HCT116 (cell line): ENCODE measurements at regions not wholly inside any gene's neighbourhood (a gene's known extent, or its start where the extent isn't known, plus 50 kb on each side); places are given as distances from the start of the nearest gene placed in this dataset.

Experiments
- ATAC-seq: fragments of 200-7000 bp; cut with Tn5 transposase; 2 replicates; pipeline ENCODE4 v1.9.1; 2020; ENCODE audit warnings: mild to moderate bottlenecking, moderate library complexity
- BruUV-seq: library from RNA; stranded (reverse); fragments of 400-500 nt; replicated peaks from 2 replicates; lab custom pipeline; 2021; lab: Mats Ljungman, UMichigan
- CTCF ChIA-PET: fragments of 300-600 bp; sonication (Branson Sonifier 250); formaldehyde crosslinking; loops from one replicate; lab custom pipeline; 2021; ENCODE audit warnings: antibody characterized with exemption; lab: Charles Lee
- POLR2A ChIA-PET: fragments of 300-600, 350-600 bp; sonication (Branson Sonifier 250); formaldehyde crosslinking; loops from one replicate; lab custom pipeline; 2021; ENCODE audit warnings: antibody characterized with exemption; lab: Charles Lee
- RAD21 ChIA-PET, 2 experiments: fragments of 300-600 bp; sonication (Branson Sonifier 250); formaldehyde crosslinking; loops; one replicate each; lab custom pipeline; 2023; ENCODE audit warnings: low total read pairs in 2 of 2; ENCODE audit not compliant: uncharacterized antibody in 2 of 2, unreplicated experiment in 2 of 2, low non-redundant PET in 1 of 2; lab: Charles Lee
- DNase-seq: peaks from one replicate; pipeline ENCODE4 v3.0.0-alpha.2; 2010; ENCODE audit warnings: low read depth, low spot score
- H2AFZ ChIP-seq: fragments of 200-600 bp; shearing (Covaris generic), sonication (generic); 2 replicates; pipeline ENCODE4 v1.6.1; 2017; ENCODE audit warnings: low read depth, mixed run types, mixed read lengths, antibody characterized with exemption, low read length; ENCODE audit not compliant: poor library complexity, severe bottlenecking
- H3K27ac ChIP-seq: 2 replicates; pipeline ENCODE4 v1.5.1; 2012; ENCODE audit warnings: low read depth, low read length
- H3K27me3 ChIP-seq: fragments of 200-600 bp; sonication (generic); 2 replicates; pipeline ENCODE4 v1.6.1; 2016; ENCODE audit warnings: mixed run types, low read length, mixed read lengths; ENCODE audit not compliant: insufficient read depth
- H3K36me3 ChIP-seq, 2 experiments: fragments of 200-500 bp in 1 of 2; fragments of 200-600 bp in 1 of 2; sonication (Bioruptor generic) in 1 of 2; sonication (generic) in 1 of 2; 2 replicates each; pipeline versions ENCODE4 v1.5.1 to v1.6.1; 2014 to 2016; ENCODE audit warnings: low read length in 2 of 2, inconsistent platforms in 1 of 2, mixed read lengths in 1 of 2, mixed run types in 1 of 2; ENCODE audit not compliant: insufficient read depth in 2 of 2, control insufficient read depth in 1 of 2
- H3K4me1 ChIP-seq, 2 experiments: fragments of 200-600 bp in 1 of 2; sonication (generic) in 1 of 2; 2 replicates each; pipeline versions ENCODE4 v1.5.1 to v1.6.1; 2012 to 2017; ENCODE audit warnings: low read length in 2 of 2, inconsistent platforms in 1 of 2, mild to moderate bottlenecking in 1 of 2, mixed read lengths in 1 of 2, mixed run types in 1 of 2, moderate library complexity in 1 of 2; ENCODE audit not compliant: insufficient read depth in 2 of 2, control insufficient read depth in 1 of 2
- H3K4me2 ChIP-seq: fragments of 200-600 bp; sonication (generic); 2 replicates; pipeline ENCODE4 v1.6.1; 2017; ENCODE audit warnings: mixed run types, low read length, mixed read lengths
- H3K4me3 ChIP-seq, 2 experiments: fragments of 200-600 bp in 1 of 2; sonication (generic) in 1 of 2; replicated peaks in 1 of 2; 2 replicates each; pipeline ENCODE4 v1.5.1; 2011 to 2016; ENCODE audit warnings: low read length in 2 of 2, control low read depth in 1 of 2, low read depth in 1 of 2, mild to moderate bottlenecking in 1 of 2, mixed read lengths in 1 of 2, mixed run types in 1 of 2
- H3K79me2 ChIP-seq: fragments of 200-600 bp; sonication (generic); 2 replicates; pipeline ENCODE4 v1.6.1; 2017; ENCODE audit warnings: mild to moderate bottlenecking, mixed run types, low read length, moderate library complexity, mixed read lengths; ENCODE audit not compliant: insufficient read depth
- H3K9ac ChIP-seq: fragments of 200-600 bp; sonication (generic); 2 replicates; pipeline ENCODE4 v1.6.1; 2016; ENCODE audit warnings: low read length, mixed read lengths
- H3K9me2 ChIP-seq: fragments of 200-600 bp; sonication (generic), shearing (Covaris generic); 2 replicates; pipeline ENCODE4 v1.6.1; 2017; ENCODE audit warnings: mixed run types, mild to moderate bottlenecking, moderate library complexity; ENCODE audit not compliant: insufficient read depth
- H3K9me3 ChIP-seq, 2 experiments: fragments of 200-500 bp in 1 of 2; fragments of 200-600 bp in 1 of 2; sonication (Bioruptor generic) in 1 of 2; sonication (generic) in 1 of 2; 2 replicates each; pipeline ENCODE4 v1.6.1; 2014 to 2017; ENCODE audit warnings: low read length in 2 of 2, mixed read lengths in 2 of 2, inconsistent platforms in 1 of 2, low read depth in 1 of 2, mild to moderate bottlenecking in 1 of 2, mixed run types in 1 of 2, moderate library complexity in 1 of 2; ENCODE audit not compliant: control insufficient read depth in 1 of 2, insufficient read depth in 1 of 2
- H4K20me1 ChIP-seq: fragments of 200-600 bp; sonication (generic), shearing (Covaris generic); 2 replicates; pipeline ENCODE4 v1.6.1; 2017; ENCODE audit warnings: mixed run types, mild to moderate bottlenecking, moderate library complexity; ENCODE audit not compliant: insufficient read depth
- CBX3 ChIP-seq: IDR thresholded peaks from 2 replicates; pipeline ENCODE4 v1.6.1; 2012; ENCODE audit warnings: low read depth
- CEBPB ChIP-seq: IDR thresholded peaks from 2 replicates; pipeline ENCODE4 v1.6.1; 2012; ENCODE audit warnings: low read depth
- EZH2 ChIP-seq: fragments of 200-600 bp; sonication (generic); IDR thresholded peaks from 2 replicates; pipeline ENCODE4 v1.6.1; 2017; ENCODE audit warnings: antibody characterized with exemption, mixed run types
- EZH2phosphoT487 ChIP-seq: fragments of 200-600 bp; IDR thresholded peaks from 2 replicates; pipeline ENCODE4 v1.6.1; 2018; ENCODE audit warnings: antibody characterized with exemption, borderline replicate concordance
- JUND ChIP-seq: IDR thresholded peaks from 2 replicates; pipeline ENCODE4 v1.6.1; 2012
- MAX ChIP-seq: IDR thresholded peaks from 2 replicates; pipeline ENCODE4 v1.6.1; 2012
- POLR2AphosphoS5 ChIP-seq: IDR thresholded peaks from 2 replicates; pipeline ENCODE4 v1.6.1; 2011; ENCODE audit warnings: mild to moderate bottlenecking, low read depth, low read length, moderate library complexity
- SRF ChIP-seq: IDR thresholded peaks from 2 replicates; pipeline ENCODE4 v1.6.1; 2012; ENCODE audit warnings: low read depth
- ZFX ChIP-seq: fragments of 450-650 bp; IDR thresholded peaks from 2 replicates; pipeline ENCODE4 v1.6.1; 2017
- ZNF274 ChIP-seq: fragments of 200-500 bp; sonication (Bioruptor generic); IDR thresholded peaks from 2 replicates; pipeline ENCODE4 v1.6.1; 2014; ENCODE audit warnings: mild to moderate bottlenecking, low read depth, low read length, inconsistent platforms
- intact Hi-C: fragments of 100-400 bp; cut with micrococcal nuclease; formaldehyde crosslinking; loops from 2 replicates; pipeline ENCODE4 v1.10.0; 2022

GRCh38 chr5:167792514-167792913 is 498.9 kb upstream of the WWC1 start:
- no peak for TF ChIP-seq CEBPB
- TF ChIP-seq ZNF274, result no peak
- TF ChIP-seq EZH2phosphoT487, result no peak
- no peak for TF ChIP-seq EZH2
- TF ChIP-seq CBX3, result no peak
- TF ChIP-seq JUND, result no peak
- no peak for TF ChIP-seq MAX
- no peak for TF ChIP-seq SRF
- no peak for TF ChIP-seq ZFX
- H3K4me3 ChIP-seq, result no peak overlapping the region
- no peak for ATAC-seq
- no TSS peak for BruUV-seq
- no peak overlapping the region for H3K27ac ChIP-seq
- no peaks in the 10 kb centered on the region for H3K79me2 ChIP-seq
- H3K27me3 ChIP-seq, result peaks cover 12% of the 10 kb centered on the region; the same call in 1 of the 2 replicates
- H3K9me3 ChIP-seq, result no peaks in the 10 kb centered on the region
- H3K9me2 ChIP-seq, result no peaks in the 10 kb centered on the region
- H3K36me3 ChIP-seq, result no peaks in the 10 kb centered on the region
- POLR2A ChIA-PET, result no interaction called here
- CTCF ChIA-PET, result no interaction called here
- H3K4me2 ChIP-seq, result no peak overlapping the region
- no peaks in the 10 kb centered on the region for H3K4me1 ChIP-seq
- H2AFZ ChIP-seq, result no peak overlapping the region
- intact Hi-C loops, result no loop called here
- RAD21 ChIA-PET, result no interaction called here
- no peak overlapping the region for H3K9ac ChIP-seq
- no peaks in the 10 kb centered on the region for H4K20me1 ChIP-seq
- DNase-seq, result no peak

GRCh38 chr5:167793700-167794099 is 497.7 kb upstream of the WWC1 start:
- RAD21 ChIA-PET, result no interaction called here

More at GRCh38 chr5:167793700-167794099, 497.7 kb upstream of the WWC1 start:
- DNase-seq (no peak), ATAC-seq (no peak)
- H3K79me2 ChIP-seq, result no peaks in the 10 kb centered on the region
- no peak overlapping the region for H3K4me2 ChIP-seq
- H3K4me3 ChIP-seq, result no peak overlapping the region
- no peak overlapping the region for H3K9ac ChIP-seq
- TF ChIP-seq POLR2AphosphoS5 (no peak), MAX (no peak)
- BruUV-seq, result no TSS peak
- CTCF ChIA-PET, result no interaction called here
- H3K4me1 ChIP-seq, result no peaks in the 10 kb centered on the region
- no peak overlapping the region for H2AFZ ChIP-seq
- POLR2A ChIA-PET, result no interaction called here
- no peak overlapping the region for H3K27ac ChIP-seq
- H3K36me3 ChIP-seq, result no peaks in the 10 kb centered on the region
- intact Hi-C loops, result no loop called here
- no peaks in the 10 kb centered on the region for H3K9me2 ChIP-seq
- H4K20me1 ChIP-seq, result no peaks in the 10 kb centered on the region
- H3K27me3 ChIP-seq, result peaks cover 13% of the 10 kb centered on the region; the same call in 1 of the 2 replicates
- H3K9me3 ChIP-seq, result no peaks in the 10 kb centered on the region
